Hepatocyte (in vitro differentiated cells): ENCODE measurements at regions not wholly inside any gene's neighbourhood (a gene's known extent, or its start where the extent isn't known, plus 50 kb on each side); places are given as distances from the start of the nearest gene placed in this dataset.
A peak's percentile ranks its signal among the peaks of the same experiment; 100 is the strongest.

ENCODE experiments used
- DNase-seq: peaks from one replicate; pipeline ENCODE4 v3.0.0-alpha.2; 2016; ENCODE audit warnings: low spot score
- H2AFZ ChIP-seq: fragments of 200-600 bp; sonication (generic); 2 replicates; pipeline ENCODE4 v1.6.0; 2016; ENCODE audit warnings: antibody characterized with exemption, mild to moderate bottlenecking
- H3K27ac ChIP-seq: fragments of 200-600 bp; sonication (generic); 2 replicates; pipeline ENCODE4 v1.5.1; 2016; ENCODE audit warnings: mild to moderate bottlenecking
- H3K27me3 ChIP-seq: fragments of 200-600 bp; sonication (generic); 2 replicates; pipeline ENCODE4 v1.6.1; 2016
- H3K36me3 ChIP-seq: fragments of 200-600 bp; sonication (generic); replicated peaks from 2 replicates; pipeline ENCODE4 v1.5.1; 2016; ENCODE audit warnings: low read depth; ENCODE audit not compliant: insufficient read depth
- H3K4me1 ChIP-seq: fragments of 200-600 bp; sonication (generic); 2 replicates; pipeline ENCODE4 v1.5.1; 2016; ENCODE audit warnings: mild to moderate bottlenecking, moderate library complexity; ENCODE audit not compliant: insufficient read depth
- H3K4me2 ChIP-seq: fragments of 200-600 bp; sonication (generic); 2 replicates; pipeline ENCODE4 v1.6.0; 2016
- H3K4me3 ChIP-seq: fragments of 200-600 bp; sonication (generic); 2 replicates; pipeline ENCODE4 v1.5.1; 2016; ENCODE audit warnings: mild to moderate bottlenecking
- H3K79me2 ChIP-seq: fragments of 200-600 bp; sonication (generic); 2 replicates; pipeline ENCODE4 v1.6.0; 2017; ENCODE audit warnings: mild to moderate bottlenecking
- H3K9me2 ChIP-seq: fragments of 200-600 bp; sonication (generic); replicated peaks from 2 replicates; pipeline ENCODE4 v1.6.0; 2017; ENCODE audit warnings: mild to moderate bottlenecking; ENCODE audit not compliant: insufficient read depth
- H3K9me3 ChIP-seq: fragments of 200-600 bp; sonication (generic); 2 replicates; pipeline ENCODE4 v1.5.1; 2016; ENCODE audit warnings: low read depth, mild to moderate bottlenecking
- H4K20me1 ChIP-seq: fragments of 200-600 bp; sonication (generic); 2 replicates; pipeline ENCODE4 v1.6.0; 2016; ENCODE audit warnings: mild to moderate bottlenecking; ENCODE audit not compliant: insufficient read depth, poor library complexity, severe bottlenecking
- CTCF ChIP-seq: fragments of 200-600 bp; sonication (generic); IDR thresholded peaks from 2 replicates; pipeline ENCODE4 v1.5.1; 2016; ENCODE audit warnings: antibody characterized with exemption, mild to moderate bottlenecking; ENCODE audit not compliant: poor library complexity
- EZH2 ChIP-seq: fragments of 200-600 bp; sonication (generic); IDR thresholded peaks from 2 replicates; pipeline ENCODE4 v1.6.1; 2016; ENCODE audit warnings: antibody characterized with exemption, mild to moderate bottlenecking, borderline replicate concordance
- EZH2phosphoT487 ChIP-seq: fragments of 200-600 bp; sonication (generic); IDR thresholded peaks from one replicate; pipeline ENCODE4 v1.6.1; 2018; ENCODE audit warnings: antibody characterized with exemption, mild to moderate bottlenecking, low read depth, moderate library complexity; ENCODE audit not compliant: unreplicated experiment, severe bottlenecking
- WGBS: methylation state at CpG from one replicate; pipeline ENCODE4 v1.1.6; 2016; ENCODE audit warnings: low lambda C conversion rate; ENCODE audit errors: missing lambda C conversion rate; 5-methylcytosine and 5-hydroxymethylcytosine counted together

GRCh38 chr1:55898181-55898580 is 681.2 kb downstream of the PLPP3 start:
- Histone ChIP-seq H3K36me3 (no peaks in the 10 kb centered on the region), H3K27ac (peak overlapping the region; percentile 57), H3K9me3 (no peaks in the 10 kb centered on the region), H3K9me2 (no peaks in the 10 kb centered on the region), H2AFZ (no peak overlapping the region), H3K79me2 (no peaks in the 10 kb centered on the region), H3K27me3 (no peaks in the 10 kb centered on the region), H4K20me1 (no peaks in the 10 kb centered on the region), H3K4me2 (no peak overlapping the region), H3K4me1 (no peaks in the 10 kb centered on the region), H3K4me3 (no peak overlapping the region)
- WGBS, result 68% methylated on average over 1 of the region's 1 CpG
- DNase-seq, result peak; percentile 38
- TF ChIP-seq CTCF (no peak), EZH2phosphoT487 (no peak), EZH2 (no peak)

GRCh38 chr1:55896210-55896609 is 681.0 kb upstream of the USP24 start:
- no peak for DNase-seq
- H3K79me2 ChIP-seq, result no peaks in the 10 kb centered on the region
- H3K27me3 ChIP-seq, result no peaks in the 10 kb centered on the region
- no peaks in the 10 kb centered on the region for H3K9me2 ChIP-seq
- no peak overlapping the region for H3K4me3 ChIP-seq
- WGBS, result 93% methylated on average over 5 of the region's 5 CpGs
- H3K4me2 ChIP-seq, result no peak overlapping the region
- no peak overlapping the region for H2AFZ ChIP-seq
- no peak overlapping the region for H3K27ac ChIP-seq
- H3K4me1 ChIP-seq, result no peaks in the 10 kb centered on the region
- H3K36me3 ChIP-seq, result no peaks in the 10 kb centered on the region
- peaks cover 9% of the 10 kb centered on the region for H3K9me3 ChIP-seq
- TF ChIP-seq EZH2, result no peak
- no peak for TF ChIP-seq CTCF
- no peak for TF ChIP-seq EZH2phosphoT487
- H4K20me1 ChIP-seq, result no peaks in the 10 kb centered on the region

GRCh38 chr1:55894521-55894920 is 679.4 kb upstream of the USP24 start:
- Histone ChIP-seq H3K9me3 (peaks cover 9% of the 10 kb centered on the region), H3K4me3 (no peak overlapping the region), H2AFZ (no peak overlapping the region), H3K4me1 (no peaks in the 10 kb centered on the region), H3K27ac (no peak overlapping the region), H3K36me3 (no peaks in the 10 kb centered on the region), H3K9me2 (no peaks in the 10 kb centered on the region), H4K20me1 (no peaks in the 10 kb centered on the region), H3K4me2 (no peak overlapping the region), H3K27me3 (no peaks in the 10 kb centered on the region), H3K79me2 (no peaks in the 10 kb centered on the region)
- DNase-seq, result no peak
- 94% methylated on average over 2 of the region's 2 CpGs for WGBS
- TF ChIP-seq EZH2 (no peak), CTCF (no peak), EZH2phosphoT487 (no peak)

GRCh38 chr1:55893155-55893554 is 678.0 kb upstream of the USP24 start:
- no peak overlapping the region for H3K4me2 ChIP-seq
- WGBS, result 27% methylated on average over 2 of the region's 2 CpGs

More at GRCh38 chr1:55893155-55893554, 678.0 kb upstream of the USP24 start:
- H3K4me1 ChIP-seq, result no peaks in the 10 kb centered on the region
- no peaks in the 10 kb centered on the region for H4K20me1 ChIP-seq
- H3K9me2 ChIP-seq, result no peaks in the 10 kb centered on the region
- TF ChIP-seq CTCF (peak; percentile 22), EZH2phosphoT487 (no peak)
- no peak overlapping the region for H2AFZ ChIP-seq
- peak; percentile 43 for DNase-seq
- H3K9me3 ChIP-seq, result peaks cover 9% of the 10 kb centered on the region
- H3K27ac ChIP-seq, result no peak overlapping the region
- H3K4me3 ChIP-seq, result no peak overlapping the region
- H3K27me3 ChIP-seq, result no peaks in the 10 kb centered on the region
- H3K36me3 ChIP-seq, result no peaks in the 10 kb centered on the region
- no peaks in the 10 kb centered on the region for H3K79me2 ChIP-seq
